Urinary bladder (tissue), 3 donors: ENCODE measurements at regions not wholly inside any gene's neighbourhood (a gene's known extent, or its start where the extent isn't known, plus 50 kb on each side); places are given as distances from the start of the nearest gene placed in this dataset.

ENCODE experiments used
- DNase-seq: peaks from one replicate; pipeline ENCODE4 v3.0.0-alpha.2; 2015; ENCODE audit errors: extremely low spot score
- H3K27ac ChIP-seq: one replicate; pipeline ENCODE4 v1.5.1; 2013; ENCODE audit warnings: low read depth, mild to moderate bottlenecking, moderate library complexity
- H3K36me3 ChIP-seq: one replicate; pipeline ENCODE4 v1.6.1; 2013; ENCODE audit warnings: mild to moderate bottlenecking, moderate library complexity; ENCODE audit not compliant: insufficient read depth
- H3K4me1 ChIP-seq: one replicate; pipeline ENCODE4 v1.6.1; 2013; ENCODE audit warnings: mild to moderate bottlenecking, moderate library complexity; ENCODE audit not compliant: insufficient read depth
- H3K4me3 ChIP-seq: one replicate; pipeline ENCODE4 v1.5.1; 2013; ENCODE audit warnings: low read depth, low read length
- WGBS: extraction: QIAGEN DNeasy Blood & Tissue Kit; methylation state at CpG from one replicate; pipeline ENCODE4 v1.1.7; 2013; 5-methylcytosine and 5-hydroxymethylcytosine counted together
- donor health status: healthy with polysubstance abuse.
- donor health status: healthy.

GRCh38 chr20:40181676-40182075 is 507.4 kb downstream of the MAFB start:
- no peaks in the 10 kb centered on the region for H3K36me3 ChIP-seq
- no peak overlapping the region for H3K27ac ChIP-seq
- H3K4me1 ChIP-seq, result no peaks in the 10 kb centered on the region
- WGBS, result 71% methylated on average over 3 of the region's 3 CpGs
- no peak for DNase-seq
- no peak overlapping the region for H3K4me3 ChIP-seq

GRCh38 chr20:40176098-40176841 is 512.8 kb downstream of the MAFB start:
- WGBS, result 84% methylated on average over 4 of the region's 4 CpGs
- DNase-seq, result no peak
- Histone ChIP-seq H3K4me3 (no peak overlapping the region), H3K4me1 (no peaks in the 10 kb centered on the region), H3K27ac (no peak overlapping the region), H3K36me3 (no peaks in the 10 kb centered on the region)

GRCh38 chr20:40175296-40175695 is 513.7 kb downstream of the MAFB start:
- H3K4me1 ChIP-seq, result no peaks in the 10 kb centered on the region
- WGBS, result 69% methylated on average over 1 of the region's 1 CpG
- no peak overlapping the region for H3K4me3 ChIP-seq
- H3K36me3 ChIP-seq, result no peaks in the 10 kb centered on the region
- H3K27ac ChIP-seq, result no peak overlapping the region
- DNase-seq, result no peak

GRCh38 chr20:40173872-40174271 is 515.2 kb downstream of the MAFB start:
- no peaks in the 10 kb centered on the region for H3K4me1 ChIP-seq
- no peaks in the 10 kb centered on the region for H3K36me3 ChIP-seq
- H3K4me3 ChIP-seq, result no peak overlapping the region
- 65% methylated on average over 5 of the region's 5 CpGs for WGBS
- no peak for DNase-seq
- no peak overlapping the region for H3K27ac ChIP-seq

GRCh38 chr20:40168981-40169620 is 519.9 kb downstream of the MAFB start:
- H3K4me1 ChIP-seq, result no peaks in the 10 kb centered on the region
- WGBS, result 75% methylated on average over 2 of the region's 2 CpGs
- no peak overlapping the region for H3K27ac ChIP-seq
- no peak for DNase-seq
- no peak overlapping the region for H3K4me3 ChIP-seq
- H3K36me3 ChIP-seq, result no peaks in the 10 kb centered on the region

GRCh38 chr20:40161391-40161790 is 527.6 kb downstream of the MAFB start:
- Histone ChIP-seq H3K4me1 (no peaks in the 10 kb centered on the region), H3K27ac (no peak overlapping the region), H3K4me3 (no peak overlapping the region), H3K36me3 (no peaks in the 10 kb centered on the region)
- DNase-seq, result no peak

- whole genome bisulfite sequencing, result 71% methylated on average over 7 of the region's 7 CpGs
- Histone ChIP-seq H3K27ac (no peak overlapping the region), H3K36me3 (no peaks in the 10 kb centered on the region), H3K4me1 (no peaks in the 10 kb centered on the region), H3K4me3 (no peak overlapping the region)
- no peak for DNase-seq
Observed at GRCh38 chr20:40160097-40160550, 528.9 kb downstream of the MAFB start.

- no peak overlapping the region for H3K27ac ChIP-seq
- no peak for DNase-seq
- WGBS, result 91% methylated on average over 5 of the region's 5 CpGs
- H3K4me1 ChIP-seq, result no peaks in the 10 kb centered on the region
- H3K36me3 ChIP-seq, result no peaks in the 10 kb centered on the region
- H3K4me3 ChIP-seq, result no peak overlapping the region
Observed at GRCh38 chr20:40159276-40159675, 529.8 kb downstream of the MAFB start.

GRCh38 chr20:40156600-40157317 is 532.3 kb downstream of the MAFB start:
- H3K27ac ChIP-seq, result no peak overlapping the region
- H3K4me3 ChIP-seq, result no peak overlapping the region
- no peaks in the 10 kb centered on the region for H3K36me3 ChIP-seq
- DNase-seq, result no peak
- WGBS, result 58% methylated on average over 4 of the region's 4 CpGs
- H3K4me1 ChIP-seq, result no peaks in the 10 kb centered on the region

GRCh38 chr20:40154514-40154913 is 534.5 kb downstream of the MAFB start:
- no peak for DNase-seq
- Histone ChIP-seq H3K4me1 (no peaks in the 10 kb centered on the region), H3K36me3 (no peaks in the 10 kb centered on the region), H3K27ac (no peak overlapping the region), H3K4me3 (no peak overlapping the region)
- WGBS, result 77% methylated on average over 2 of the region's 2 CpGs

- Histone ChIP-seq H3K4me3 (no peak overlapping the region), H3K4me1 (no peaks in the 10 kb centered on the region), H3K36me3 (no peaks in the 10 kb centered on the region), H3K27ac (no peak overlapping the region)
- no peak for DNase-seq
- WGBS, result 70% methylated on average over 7 of the region's 7 CpGs
Observed at GRCh38 chr20:40148886-40149285, 540.1 kb downstream of the MAFB start.

GRCh38 chr20:40146071-40146470 is 543.0 kb downstream of the MAFB start:
- H3K36me3 ChIP-seq, result no peaks in the 10 kb centered on the region
- H3K4me3 ChIP-seq, result no peak overlapping the region
- no peak overlapping the region for H3K27ac ChIP-seq
- H3K4me1 ChIP-seq, result no peaks in the 10 kb centered on the region
- no peak for DNase-seq

GRCh38 chr20:40144581-40144980 is 544.5 kb downstream of the MAFB start:
- WGBS, result 73% methylated on average over 4 of the region's 4 CpGs
- H3K4me3 ChIP-seq, result no peak overlapping the region

GRCh38 chr20:40134176-40134575 is 554.9 kb downstream of the MAFB start:
- Histone ChIP-seq H3K4me1 (no peaks in the 10 kb centered on the region), H3K27ac (no peak overlapping the region), H3K4me3 (no peak overlapping the region), H3K36me3 (no peaks in the 10 kb centered on the region)
- 30% methylated on average over 1 of the region's 1 CpG for WGBS
- DNase-seq, result no peak

More at GRCh38 chr20:40144581-40144980, 544.5 kb downstream of the MAFB start:
- H3K4me1 ChIP-seq, result no peaks in the 10 kb centered on the region
- no peak for DNase-seq
- H3K27ac ChIP-seq, result no peak overlapping the region
- H3K36me3 ChIP-seq, result no peaks in the 10 kb centered on the region
